HG03571 (cell line): ENCODE measurements at regions not wholly inside any gene's neighbourhood (a gene's known extent, or its start where the extent isn't known, plus 50 kb on each side); places are given as distances from the start of the nearest gene placed in this dataset.
"Not testable (repeated sequence)": the region's sequence is repeated elsewhere in the genome, so short reads cannot be mapped to it uniquely, and the experiment has no call there.

Experiments
- ATAC-seq: cut with Tn5 transposase; IDR thresholded peaks from one replicate; pipeline ENCODE4 v1.9.1; 2021; ENCODE audit not compliant: unreplicated experiment

DNA sequence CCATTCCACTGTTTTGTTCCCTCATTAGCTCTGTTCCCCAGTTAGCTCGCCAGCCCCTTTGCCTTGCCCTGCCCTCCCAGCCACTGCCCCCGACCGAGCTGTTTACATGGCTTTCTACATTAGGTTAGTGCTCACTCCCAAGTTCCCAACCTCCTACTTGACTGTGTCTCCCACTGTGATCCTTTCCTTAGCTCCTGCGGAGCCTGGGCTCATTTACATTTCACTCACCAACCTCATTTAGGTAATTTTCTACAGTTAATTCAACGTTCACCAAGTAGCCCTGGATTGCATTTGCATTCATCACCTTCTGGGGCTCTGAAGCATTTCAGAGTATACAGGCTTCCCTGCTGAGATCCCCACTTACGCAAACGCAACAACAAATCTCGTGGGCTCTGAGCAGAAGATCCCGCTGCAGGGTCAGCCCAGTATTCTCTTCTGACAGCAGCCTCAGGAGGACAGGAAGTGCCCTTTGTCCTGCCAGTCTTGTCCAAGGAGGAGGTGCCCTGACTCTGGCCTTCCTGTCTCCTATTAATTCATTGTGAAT lies 325.8 kb upstream of the CCL2 start:
- no peak for ATAC-seq

DNA sequence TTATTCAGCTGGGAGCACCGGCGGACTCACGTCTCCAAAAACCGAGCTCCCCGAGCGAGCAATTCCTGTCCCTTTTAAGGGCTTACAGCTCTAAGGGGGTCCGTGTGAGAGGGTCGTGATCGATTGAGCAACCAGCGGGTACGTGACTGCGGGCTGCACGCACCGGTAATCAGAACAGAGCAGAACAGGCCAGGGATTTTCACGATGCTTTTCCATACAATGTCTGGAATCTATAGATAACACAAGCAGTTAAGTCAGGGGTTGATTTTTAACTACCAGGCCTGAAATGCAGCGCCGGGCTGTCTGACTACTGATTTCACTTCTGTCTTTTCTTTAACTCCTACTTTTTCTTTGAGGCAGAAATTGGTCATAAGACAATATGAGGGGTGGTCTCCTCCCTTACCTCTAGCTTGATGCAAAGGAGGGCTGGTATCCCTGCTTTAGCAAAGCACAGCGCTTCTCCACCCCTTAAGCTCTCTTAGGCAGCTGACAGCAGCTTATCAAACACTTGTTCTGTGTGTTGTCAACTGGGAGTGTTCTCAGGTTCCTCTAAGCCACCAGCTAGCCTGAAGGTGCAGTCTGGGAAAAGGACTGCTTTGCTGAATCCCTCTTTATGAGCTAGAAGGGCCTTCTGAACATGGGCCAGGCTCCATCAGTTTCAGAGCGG lies 323.8 kb upstream of the CCL2 start:
- not testable (repeated sequence) for ATAC-seq

DNA sequence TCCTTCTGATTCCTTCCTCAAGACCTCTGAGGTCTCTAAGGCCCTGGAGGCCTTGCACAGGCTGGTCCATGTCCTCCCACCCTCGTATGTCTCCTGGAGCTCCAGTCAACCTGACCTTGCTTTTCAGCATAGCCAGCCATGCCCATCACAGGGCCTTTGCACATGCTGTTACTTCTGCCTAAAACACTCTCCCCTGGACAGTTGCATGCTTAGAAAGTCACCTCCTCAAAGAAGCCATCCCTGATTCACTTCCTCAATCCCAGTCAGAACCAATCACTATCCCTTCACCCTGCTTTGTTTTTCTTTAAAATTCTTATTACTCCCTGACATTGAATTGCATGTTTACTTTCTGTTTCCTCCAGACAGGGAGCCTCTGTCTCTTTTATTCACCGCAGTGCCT lies 322.1 kb upstream of the CCL2 start:
- no peak for ATAC-seq

DNA sequence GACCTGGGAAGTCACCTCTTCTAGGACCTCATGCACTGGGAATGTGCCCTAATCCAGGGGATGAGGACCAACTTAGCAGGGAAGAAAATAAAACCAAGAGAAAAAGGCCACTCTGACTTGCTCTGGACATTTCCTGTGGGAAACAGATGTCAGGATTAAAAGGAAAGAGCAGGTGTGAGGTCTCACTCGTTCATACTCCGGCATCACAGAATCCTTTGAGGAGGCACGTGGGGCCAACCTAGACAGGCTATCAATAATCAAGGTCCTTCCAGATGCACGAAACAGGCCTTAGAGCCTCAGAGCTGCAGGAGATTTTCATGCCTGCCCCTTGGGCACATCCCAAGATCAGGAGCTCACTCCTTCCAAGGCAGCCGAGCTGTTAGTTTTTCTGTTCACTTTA lies 321.5 kb upstream of the CCL2 start:
- ATAC-seq = no peak

DNA sequence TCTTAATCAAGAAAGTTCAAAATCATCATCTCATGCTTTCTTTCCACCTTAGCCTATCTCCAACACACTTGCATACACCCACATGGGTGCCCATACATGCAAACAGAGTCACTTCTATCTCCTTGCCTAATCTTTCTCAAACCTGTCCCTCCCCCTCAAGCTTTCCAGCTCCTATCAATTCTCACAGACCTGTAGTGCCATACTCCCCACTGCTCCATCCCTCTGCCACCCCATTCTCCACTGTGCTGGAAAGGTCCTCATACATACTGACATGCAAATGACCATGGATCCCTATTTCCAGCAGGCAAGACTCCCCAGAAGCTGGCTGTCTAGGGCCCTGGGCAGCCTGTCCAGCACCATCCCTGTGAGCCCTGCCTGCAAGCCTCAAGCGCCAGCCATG lies 320.4 kb upstream of the CCL2 start:
- ATAC-seq = no peak

DNA sequence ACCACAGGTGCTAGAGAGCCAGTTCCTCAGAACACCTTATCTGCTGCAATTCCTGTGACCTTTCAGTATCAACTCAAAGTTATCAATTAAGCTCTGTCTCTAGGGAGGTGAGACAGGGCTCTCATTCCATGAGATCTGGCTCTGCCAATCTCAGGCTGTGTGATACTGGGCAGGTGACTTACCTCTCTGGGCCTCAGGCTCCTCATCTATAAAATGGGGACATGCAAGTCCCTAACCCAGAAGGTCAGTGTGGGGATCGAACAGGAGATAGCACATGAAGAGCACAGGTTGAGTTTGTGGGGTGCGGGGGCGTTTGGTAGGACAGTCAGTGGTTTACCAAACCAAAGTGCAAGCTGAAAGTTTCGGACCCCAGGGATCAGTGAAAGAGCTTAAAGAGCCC lies 319.3 kb upstream of the CCL2 start:
- no peak for ATAC-seq

DNA sequence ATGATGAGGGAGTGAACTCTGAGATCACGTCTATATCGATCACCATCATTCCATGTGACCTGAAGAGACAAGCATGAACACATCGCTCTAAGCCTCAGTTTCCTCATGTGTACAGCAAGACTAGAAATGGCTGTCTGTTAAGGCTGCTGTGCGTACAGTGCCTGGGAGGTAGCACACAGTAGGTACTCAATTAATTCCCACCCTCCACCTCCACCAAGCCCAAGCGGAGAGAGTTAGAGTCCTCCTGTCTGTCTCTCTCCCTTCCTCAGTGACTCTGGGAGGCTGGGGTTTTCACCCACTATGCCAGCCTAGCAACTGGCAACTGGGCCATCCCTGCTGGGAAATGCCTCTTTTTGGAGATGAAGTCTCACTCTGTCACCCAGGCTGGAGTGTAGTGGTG lies 318.3 kb upstream of the CCL2 start:
- ATAC-seq = no peak

DNA sequence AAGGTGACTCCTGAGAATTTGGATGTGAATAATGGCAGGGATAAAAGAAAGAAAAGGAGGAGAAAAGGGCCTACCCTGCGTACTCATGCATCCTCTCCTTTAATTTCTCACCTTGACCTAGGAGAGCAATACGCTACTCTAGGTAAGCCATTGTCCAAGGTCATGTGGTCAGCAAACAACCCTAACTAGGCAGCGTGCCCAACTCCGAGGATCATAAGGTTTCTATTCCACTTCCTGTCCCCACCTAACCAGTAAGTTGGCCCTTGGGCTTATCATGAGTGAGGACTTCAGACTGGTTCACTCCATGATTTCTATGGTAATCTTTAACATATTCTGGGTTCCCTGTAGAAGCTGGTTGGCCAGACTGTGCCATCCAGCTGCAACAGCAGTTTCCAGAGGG lies 315.1 kb upstream of the CCL2 start:
- ATAC-seq = no peak

DNA sequence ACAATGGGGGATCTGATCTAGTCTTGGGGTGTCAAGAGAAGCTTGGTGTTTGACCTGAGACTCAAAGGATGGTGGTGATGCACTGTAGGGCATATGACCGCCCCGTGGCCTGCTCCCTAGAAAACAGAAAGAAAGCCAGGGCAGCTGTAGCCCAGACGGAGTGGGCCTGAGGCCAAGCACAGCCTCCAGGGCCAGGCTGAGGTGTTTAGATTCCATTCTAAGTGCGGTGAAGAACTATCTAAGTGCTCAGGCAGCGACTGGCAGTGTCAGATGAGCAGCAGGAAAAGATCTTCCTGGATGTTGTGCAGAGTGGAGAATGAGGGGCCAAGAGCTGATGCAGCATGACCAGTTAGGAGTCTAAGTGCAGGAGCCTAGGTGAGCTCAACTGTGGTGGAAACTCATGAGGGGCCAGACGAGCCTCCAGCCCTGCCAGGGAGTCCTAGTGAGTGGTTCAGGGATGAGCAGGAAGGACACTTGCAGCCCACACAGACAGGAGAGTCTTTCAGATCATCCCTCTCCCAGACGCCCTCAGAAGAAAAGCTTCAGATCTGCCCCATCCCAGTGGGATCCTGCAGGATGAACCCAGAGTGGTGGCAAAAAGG lies 314.2 kb upstream of the CCL2 start:
- no peak for ATAC-seq

DNA sequence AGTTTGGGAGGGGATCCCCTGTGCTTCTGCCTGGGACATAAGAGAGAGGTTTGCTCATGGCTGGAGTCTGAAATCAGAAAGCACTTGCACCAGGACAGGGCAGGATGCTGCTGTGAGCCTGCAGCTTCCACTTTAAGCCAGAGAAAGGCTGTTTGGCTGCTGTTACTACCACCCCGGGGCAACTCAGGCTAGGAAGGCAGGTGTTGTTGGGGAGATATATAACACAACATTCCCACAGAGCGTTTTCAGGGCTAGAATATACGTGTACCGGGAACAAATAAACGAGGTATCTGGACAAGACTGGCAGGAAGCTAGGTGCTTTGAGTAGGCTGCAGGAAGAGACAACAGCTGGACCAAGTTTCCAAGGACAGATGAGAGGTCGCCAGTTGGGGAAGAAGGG lies 313.3 kb upstream of the CCL2 start:
- no peak for ATAC-seq

DNA sequence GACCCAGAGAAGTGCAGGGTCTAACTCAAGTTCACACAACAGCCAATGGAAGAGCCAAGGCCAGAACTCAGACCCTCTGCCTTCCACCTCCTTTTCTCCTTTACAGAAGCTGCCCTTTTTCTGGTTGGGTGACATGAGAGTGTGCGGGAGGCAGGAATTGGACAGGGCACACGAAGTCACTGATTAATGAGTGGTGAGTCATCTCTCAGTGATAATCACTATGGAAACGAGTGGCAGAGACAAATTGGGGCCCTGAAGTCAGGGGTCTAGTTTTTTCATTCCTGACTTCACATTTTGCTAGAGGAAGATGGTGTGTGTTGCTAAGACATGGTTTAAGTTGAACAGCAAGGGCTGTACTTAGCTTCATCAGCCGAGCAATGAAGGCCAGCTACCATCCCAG lies 312.7 kb upstream of the CCL2 start:
- ATAC-seq = no peak

DNA sequence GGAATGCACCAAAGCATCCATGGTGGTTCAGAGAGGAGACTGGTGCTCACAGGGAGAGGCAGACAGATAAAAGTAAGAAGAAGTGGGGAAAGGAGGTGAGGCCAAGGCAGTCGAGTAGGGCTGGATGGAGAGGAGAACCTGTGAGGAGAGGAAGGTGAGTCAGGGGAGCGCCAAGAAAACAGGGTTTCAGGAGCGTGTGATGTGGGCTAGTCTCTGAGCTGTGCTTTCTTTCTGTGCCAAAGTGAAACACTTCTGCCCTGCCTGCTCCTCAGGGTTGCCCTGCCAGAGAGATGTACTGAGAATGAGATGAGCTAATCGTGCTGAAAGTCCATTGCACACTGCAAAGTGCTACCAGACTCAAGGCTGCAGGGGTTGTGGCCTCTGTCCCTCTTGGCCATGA lies 310.7 kb upstream of the CCL2 start:
- no peak for ATAC-seq

DNA sequence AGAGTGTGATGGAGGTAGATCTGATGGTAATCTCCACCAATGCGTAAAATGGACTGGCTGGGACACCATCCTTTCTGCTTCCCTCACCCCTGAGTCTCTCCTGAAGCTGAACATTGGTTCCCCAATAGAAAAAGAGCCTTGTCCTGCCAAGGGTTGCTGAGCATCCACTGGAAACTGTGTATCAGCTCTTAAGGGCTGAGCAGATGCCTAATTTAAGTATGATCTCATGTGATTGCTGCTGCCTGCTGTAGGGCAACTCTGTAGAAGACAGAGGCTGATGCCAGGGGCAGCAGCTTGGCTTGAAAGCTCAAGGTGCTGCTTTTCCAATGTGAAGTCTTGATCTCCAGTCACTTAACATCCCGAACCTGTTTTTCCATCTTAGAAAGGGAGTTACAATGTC lies 310.3 kb upstream of the CCL2 start:
- ATAC-seq = no peak

DNA sequence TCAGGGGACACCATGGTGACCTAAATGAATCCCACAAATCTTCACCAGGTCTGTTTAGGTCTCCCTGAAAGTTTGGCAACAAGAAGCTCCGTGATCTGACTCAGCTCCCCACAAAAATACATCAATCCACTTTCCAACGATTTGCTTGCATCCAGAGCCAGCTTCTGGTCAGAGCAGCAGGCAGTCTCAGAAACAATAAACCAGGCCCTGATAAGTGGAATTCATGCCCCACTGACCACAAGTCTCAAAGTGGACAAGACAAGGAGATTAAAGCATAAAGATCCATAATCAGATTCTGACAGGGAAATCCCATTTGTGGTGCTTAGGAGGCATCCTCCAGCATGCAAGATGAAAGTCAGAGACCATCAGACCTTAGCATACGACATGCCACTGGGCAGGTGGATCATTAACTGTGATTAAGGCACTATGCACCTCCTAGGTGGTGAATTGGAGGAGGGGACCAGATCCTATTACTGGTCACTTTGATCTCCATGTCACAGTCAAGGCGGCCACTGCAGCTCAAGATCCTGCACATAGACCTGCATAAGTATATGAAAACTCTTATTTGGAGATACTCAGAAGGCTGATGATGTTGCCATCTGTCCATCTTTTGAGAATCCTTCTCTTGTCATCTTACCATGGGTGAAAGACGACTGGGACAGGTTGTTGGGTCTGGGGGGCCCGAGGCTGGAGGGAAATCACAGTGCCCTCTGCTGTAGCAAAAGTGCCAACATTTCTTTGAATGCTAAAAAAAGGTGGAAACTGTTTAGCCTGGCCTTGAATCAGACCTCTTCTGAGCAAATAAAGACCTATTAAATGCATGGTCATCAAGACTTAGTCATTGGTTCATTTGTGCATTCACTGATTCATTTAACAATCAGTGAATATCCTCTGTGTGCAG lies 309.2 kb upstream of the CCL2 start:
- ATAC-seq = no peak

DNA sequence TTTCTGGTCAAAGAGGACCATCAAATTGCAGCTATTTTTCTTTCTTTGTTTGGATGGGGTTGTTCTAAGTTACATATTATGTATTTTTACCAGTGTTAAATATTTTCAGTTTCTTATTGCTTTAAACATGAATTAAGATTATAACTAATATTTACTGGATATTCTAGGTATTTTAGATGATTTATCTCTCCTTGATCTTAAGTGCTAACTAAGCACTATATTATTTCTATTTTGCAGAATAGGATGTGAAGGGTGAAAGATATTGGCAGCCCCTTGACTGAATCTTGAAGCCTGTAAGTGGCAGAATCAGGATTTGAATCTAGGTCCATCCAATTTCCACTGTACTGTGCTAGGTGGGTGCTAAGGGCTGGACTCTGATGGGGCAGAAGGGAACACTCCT lies 307.3 kb upstream of the CCL2 start:
- ATAC-seq = no peak

DNA sequence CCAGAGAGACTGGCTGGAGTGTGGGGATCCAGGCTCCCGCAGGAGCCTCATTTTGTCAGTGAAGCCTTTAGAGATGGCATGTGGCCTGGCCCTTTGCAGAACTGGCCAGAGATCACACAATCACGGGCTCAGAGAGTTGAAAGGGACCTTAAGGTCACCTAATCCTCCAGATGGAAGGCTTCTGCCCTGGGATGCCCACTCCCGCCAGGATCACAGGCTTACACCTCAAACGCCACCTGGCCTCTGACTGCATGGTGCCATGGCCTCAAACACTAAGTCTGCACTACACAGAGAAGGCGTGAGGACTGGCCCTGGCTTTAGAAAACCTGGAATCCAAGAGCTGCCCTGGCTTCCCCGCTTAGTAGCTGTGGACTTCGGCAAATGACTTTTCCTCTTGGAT lies 306.8 kb upstream of the CCL2 start:
- no peak for ATAC-seq

DNA sequence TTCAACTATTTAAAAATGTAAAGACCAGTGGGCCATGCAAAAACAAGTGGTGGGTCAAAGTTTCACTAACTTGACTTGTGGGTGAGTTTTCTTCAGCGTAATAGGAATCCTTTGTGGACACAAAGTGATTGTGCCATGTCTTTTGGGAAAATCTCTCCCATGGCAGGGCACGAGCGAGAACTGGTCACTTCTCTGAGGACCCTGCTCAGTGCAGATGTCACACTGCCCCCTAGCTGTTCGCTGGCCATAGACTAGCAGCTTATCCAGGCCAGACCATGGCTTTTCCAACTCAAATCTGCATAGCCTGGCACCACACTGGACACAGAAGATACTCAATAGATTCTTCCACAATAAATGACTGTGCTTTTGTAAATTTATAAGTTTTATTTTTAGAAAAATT lies 306.0 kb upstream of the CCL2 start:
- no peak for ATAC-seq

DNA sequence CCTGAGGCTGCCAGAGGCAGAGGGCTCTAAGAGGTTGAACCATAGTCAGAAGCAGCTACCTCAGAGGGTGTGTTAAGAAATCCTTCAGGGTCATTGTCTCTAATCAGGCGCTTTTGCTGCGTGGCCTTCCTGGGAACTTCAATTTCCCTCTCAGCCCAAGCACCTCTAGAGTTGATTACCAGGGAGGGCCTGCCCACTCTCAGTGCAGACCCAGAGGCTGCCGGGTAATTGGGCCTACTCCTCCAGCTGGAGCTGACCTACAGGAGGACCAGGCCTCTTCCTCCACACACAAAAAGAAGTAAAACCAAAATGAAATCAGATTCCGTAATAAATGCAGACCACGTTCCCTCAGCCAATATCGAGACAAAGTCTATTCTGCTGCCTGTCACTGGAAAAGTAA lies 305.0 kb upstream of the CCL2 start:
- ATAC-seq = no peak

DNA sequence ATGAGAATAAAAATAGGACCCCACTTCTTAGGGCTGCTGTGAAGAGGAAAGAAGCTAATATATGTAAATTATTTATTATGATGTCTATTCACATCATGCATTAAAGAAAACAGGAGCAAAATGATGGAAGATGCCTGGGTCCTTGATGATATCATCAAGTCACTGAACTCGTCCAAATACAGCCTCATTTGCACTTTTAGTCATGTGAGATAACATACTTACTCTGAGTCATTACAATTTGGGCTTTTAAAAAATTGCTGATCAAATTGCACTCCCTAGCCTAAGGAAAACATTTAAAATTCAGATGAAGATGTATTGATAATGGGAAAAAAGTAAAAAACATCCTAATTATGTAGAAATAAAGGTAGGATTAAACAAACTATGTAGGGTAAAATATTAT lies 302.7 kb upstream of the CCL2 start:
- no peak for ATAC-seq

DNA sequence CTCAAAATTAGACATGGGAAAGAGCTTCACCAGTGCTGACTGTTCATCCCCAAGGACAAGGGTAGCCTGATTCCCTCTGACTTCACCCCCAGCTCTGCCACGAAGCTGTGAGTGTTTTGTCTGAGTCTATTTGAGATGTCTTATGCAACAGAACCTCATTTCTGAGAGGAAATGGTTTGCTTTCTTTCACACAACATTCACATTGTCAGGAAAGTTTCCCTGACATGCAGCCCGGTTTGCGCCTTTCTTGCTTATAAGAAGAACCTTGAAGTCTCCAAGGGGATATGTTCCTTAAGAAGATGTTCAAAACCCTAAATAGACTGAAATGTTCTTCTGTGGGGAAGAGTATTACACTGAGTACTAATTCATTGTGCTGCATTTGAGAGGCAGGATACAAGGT lies 300.5 kb upstream of the CCL2 start:
- no peak for ATAC-seq

DNA sequence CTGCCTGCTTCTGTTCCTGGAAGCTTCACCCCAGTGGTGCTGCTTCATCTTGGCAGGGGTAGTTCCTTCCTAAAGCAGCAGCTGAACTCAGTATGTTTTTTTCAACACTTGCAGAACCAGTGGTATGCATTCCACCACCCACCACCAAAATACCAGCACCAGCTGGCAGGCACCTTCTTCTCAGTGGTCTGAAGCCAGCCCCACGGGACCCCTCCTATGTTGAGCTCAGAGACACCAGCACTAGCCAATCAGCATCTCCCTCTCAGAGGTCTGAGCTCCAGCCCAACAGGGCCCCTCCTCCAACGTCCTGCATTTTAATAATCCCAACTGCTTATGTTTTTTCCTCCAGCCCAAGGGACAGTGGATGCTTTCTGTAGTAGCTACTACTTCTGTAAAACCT lies 299.6 kb upstream of the CCL2 start:
- ATAC-seq = no peak

DNA sequence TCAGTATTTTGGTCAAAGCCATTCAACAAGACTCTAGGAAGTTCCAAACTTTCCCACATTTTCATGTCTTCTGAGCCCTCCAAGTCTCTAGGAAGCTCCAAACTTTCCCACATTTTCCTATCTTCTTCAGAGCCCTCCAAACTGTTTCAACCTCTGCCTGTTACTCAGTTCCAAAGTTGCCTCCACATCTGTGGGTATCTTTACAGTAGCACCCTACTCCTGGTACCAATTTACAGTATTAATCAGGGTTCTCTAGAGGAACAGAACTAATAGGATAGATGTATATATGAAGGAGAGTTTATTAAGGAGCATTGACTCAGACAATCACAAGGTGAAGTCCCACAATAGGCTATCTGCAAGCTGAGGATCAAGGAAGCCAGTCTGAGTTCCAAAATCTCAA lies 296.0 kb upstream of the CCL2 start:
- not testable (repeated sequence) for ATAC-seq
